ENCODE measurements at regions not wholly inside any gene's neighbourhood (a gene's known extent, or its start where the extent isn't known, plus 50 kb on each side); places are given as distances from the start of the nearest gene placed in this dataset.
"Not testable (repeated sequence)": the region's sequence is repeated elsewhere in the genome, so short reads cannot be mapped to it uniquely, and the experiment has no call there.

GRCh38 chr4:120005527-120005926, 61.1 kb downstream of the MAD2L1 start:
- Histone ChIP-seq H3K9me3 (ENCODE audit: low read length) (no peaks in the 10 kb centered on the region), H3K4me1 (ENCODE audit: insufficient read depth, low read length) (peaks cover 10% of the 10 kb centered on the region), H3K4me3 (ENCODE audit: low read depth in 1 of 2, low read length in 2 of 2) (no peak overlapping the region), H3K9ac (ENCODE audit: low read length) (no peak overlapping the region), H3K27me3 (ENCODE audit: control insufficient read depth in 1 of 2, insufficient read depth in 2 of 2, low read length in 2 of 2) (no peaks in the 10 kb centered on the region), H3K27ac (ENCODE audit: low read depth, low read length) (no peak overlapping the region), H3K36me3 (ENCODE audit: insufficient read depth, low read length) (no peaks in the 10 kb centered on the region)

GRCh38 chr4:120005076-120005475, 61.6 kb downstream of the MAD2L1 start:
- no peaks in the 10 kb centered on the region for H3K36me3 ChIP-seq (ENCODE audit: insufficient read depth, low read length)
- no peaks in the 10 kb centered on the region for H3K27me3 ChIP-seq (ENCODE audit: control insufficient read depth in 1 of 2, insufficient read depth in 2 of 2, low read length in 2 of 2)
- H3K4me1 ChIP-seq (ENCODE audit: insufficient read depth, low read length), result peaks cover 10% of the 10 kb centered on the region
- H3K9me3 ChIP-seq (ENCODE audit: low read length), result no peaks in the 10 kb centered on the region
- H3K4me3 ChIP-seq (ENCODE audit: low read depth in 1 of 2, low read length in 2 of 2), result no peak overlapping the region
- no peak overlapping the region for H3K9ac ChIP-seq (ENCODE audit: low read length)
- no peak overlapping the region for H3K27ac ChIP-seq (ENCODE audit: low read depth, low read length)

GRCh38 chr4:120004054-120004453, 62.6 kb downstream of the MAD2L1 start:
- Histone ChIP-seq H3K4me1 (ENCODE audit: insufficient read depth, low read length) (peaks cover 10% of the 10 kb centered on the region), H3K27ac (ENCODE audit: low read depth, low read length) (no peak overlapping the region), H3K9me3 (ENCODE audit: low read length) (no peaks in the 10 kb centered on the region), H3K4me3 (ENCODE audit: low read depth in 1 of 2, low read length in 2 of 2) (no peak overlapping the region), H3K36me3 (ENCODE audit: insufficient read depth, low read length) (no peaks in the 10 kb centered on the region), H3K27me3 (ENCODE audit: control insufficient read depth in 1 of 2, insufficient read depth in 2 of 2, low read length in 2 of 2) (no peaks in the 10 kb centered on the region), H3K9ac (ENCODE audit: low read length) (no peak overlapping the region)

GRCh38 chr4:120003193-120003592, 63.5 kb downstream of the MAD2L1 start:
- Histone ChIP-seq H3K36me3 (ENCODE audit: insufficient read depth, low read length) (no peaks in the 10 kb centered on the region), H3K9me3 (ENCODE audit: low read length) (no peaks in the 10 kb centered on the region), H3K9ac (ENCODE audit: low read length) (no peak overlapping the region), H3K27me3 (ENCODE audit: control insufficient read depth in 1 of 2, insufficient read depth in 2 of 2, low read length in 2 of 2) (no peaks in the 10 kb centered on the region), H3K4me1 (ENCODE audit: insufficient read depth, low read length) (peaks cover 10% of the 10 kb centered on the region), H3K4me3 (ENCODE audit: low read depth in 1 of 2, low read length in 2 of 2) (no peak overlapping the region), H3K27ac (ENCODE audit: low read depth, low read length) (no peak overlapping the region)

GRCh38 chr4:120001850-120002249, 64.8 kb downstream of the MAD2L1 start:
- Histone ChIP-seq H3K9ac (ENCODE audit: low read length) (no peak overlapping the region), H3K27ac (ENCODE audit: low read depth, low read length) (no peak overlapping the region), H3K9me3 (ENCODE audit: low read length) (no peaks in the 10 kb centered on the region), H3K36me3 (ENCODE audit: insufficient read depth, low read length) (no peaks in the 10 kb centered on the region), H3K4me1 (ENCODE audit: insufficient read depth, low read length) (peaks cover 1% of the 10 kb centered on the region), H3K27me3 (ENCODE audit: control insufficient read depth in 1 of 2, insufficient read depth in 2 of 2, low read length in 2 of 2) (no peaks in the 10 kb centered on the region), H3K4me3 (ENCODE audit: low read depth in 1 of 2, low read length in 2 of 2) (no peak overlapping the region)

GRCh38 chr4:120000591-120001296, 65.9 kb downstream of the MAD2L1 start:
- Histone ChIP-seq H3K4me3 (ENCODE audit: low read depth in 1 of 2, low read length in 2 of 2) (no peak overlapping the region), H3K27me3 (ENCODE audit: control insufficient read depth in 1 of 2, insufficient read depth in 2 of 2, low read length in 2 of 2) (no peaks in the 10 kb centered on the region), H3K4me1 (ENCODE audit: insufficient read depth, low read length) (no peaks in the 10 kb centered on the region), H3K27ac (ENCODE audit: low read depth, low read length) (no peak overlapping the region), H3K9me3 (ENCODE audit: low read length) (no peaks in the 10 kb centered on the region), H3K9ac (ENCODE audit: low read length) (no peak overlapping the region), H3K36me3 (ENCODE audit: insufficient read depth, low read length) (no peaks in the 10 kb centered on the region)

GRCh38 chr4:119996024-119996423, 70.6 kb downstream of the MAD2L1 start:
- not testable (repeated sequence) for H3K27me3 ChIP-seq (ENCODE audit: control insufficient read depth in 1 of 2, insufficient read depth in 2 of 2, low read length in 2 of 2); H3K27ac ChIP-seq (ENCODE audit: low read depth, low read length); H3K9ac ChIP-seq (ENCODE audit: low read length); H3K36me3 ChIP-seq (ENCODE audit: insufficient read depth, low read length); H3K4me3 ChIP-seq (ENCODE audit: low read depth in 1 of 2, low read length in 2 of 2); H3K9me3 ChIP-seq (ENCODE audit: low read length); H3K4me1 ChIP-seq (ENCODE audit: insufficient read depth, low read length)

- H3K9ac ChIP-seq (ENCODE audit: low read length), result no peak overlapping the region
- H3K36me3 ChIP-seq (ENCODE audit: insufficient read depth, low read length), result no peaks in the 10 kb centered on the region
- peak overlapping the region; percentile 31 for H3K27ac ChIP-seq (ENCODE audit: low read depth, low read length)
- H3K27me3 ChIP-seq (ENCODE audit: control insufficient read depth in 1 of 2, insufficient read depth in 2 of 2, low read length in 2 of 2), result no peaks in the 10 kb centered on the region
- H3K9me3 ChIP-seq (ENCODE audit: low read length), result no peaks in the 10 kb centered on the region
- H3K4me3 ChIP-seq (ENCODE audit: low read depth in 1 of 2, low read length in 2 of 2), result no peak overlapping the region
- H3K4me1 ChIP-seq (ENCODE audit: insufficient read depth, low read length), result no peaks in the 10 kb centered on the region
Observed at GRCh38 chr4:119984996-119985395, 81.7 kb downstream of the MAD2L1 start.

- H3K4me1 ChIP-seq (ENCODE audit: insufficient read depth, low read length), result peaks cover 9% of the 10 kb centered on the region
- no peak overlapping the region for H3K27ac ChIP-seq (ENCODE audit: low read depth, low read length)
- no peak overlapping the region for H3K9ac ChIP-seq (ENCODE audit: low read length)
- H3K36me3 ChIP-seq (ENCODE audit: insufficient read depth, low read length), result no peaks in the 10 kb centered on the region
- no peak overlapping the region for H3K4me3 ChIP-seq (ENCODE audit: low read depth in 1 of 2, low read length in 2 of 2)
- H3K27me3 ChIP-seq (ENCODE audit: control insufficient read depth in 1 of 2, insufficient read depth in 2 of 2, low read length in 2 of 2), result no peaks in the 10 kb centered on the region
- H3K9me3 ChIP-seq (ENCODE audit: low read length), result no peaks in the 10 kb centered on the region
Observed at GRCh38 chr4:119982756-119983155, 83.9 kb downstream of the MAD2L1 start.

GRCh38 chr4:119980456-119980855, 86.2 kb downstream of the MAD2L1 start:
- H3K36me3 ChIP-seq (ENCODE audit: insufficient read depth, low read length), result no peaks in the 10 kb centered on the region
- H3K9ac ChIP-seq (ENCODE audit: low read length), result no peak overlapping the region
- H3K27ac ChIP-seq (ENCODE audit: low read depth, low read length), result no peak overlapping the region
- peaks cover 22% of the 10 kb centered on the region for H3K4me1 ChIP-seq (ENCODE audit: insufficient read depth, low read length)
- no peaks in the 10 kb centered on the region for H3K27me3 ChIP-seq (ENCODE audit: control insufficient read depth in 1 of 2, insufficient read depth in 2 of 2, low read length in 2 of 2)
- H3K4me3 ChIP-seq (ENCODE audit: low read depth in 1 of 2, low read length in 2 of 2), result no peak overlapping the region
- no peaks in the 10 kb centered on the region for H3K9me3 ChIP-seq (ENCODE audit: low read length)

GRCh38 chr4:119977076-119977940, 89.3 kb downstream of the MAD2L1 start:
- H3K27ac ChIP-seq (ENCODE audit: low read depth, low read length), result peak overlapping the region; percentile 88
- H3K27me3 ChIP-seq (ENCODE audit: control insufficient read depth in 1 of 2, insufficient read depth in 2 of 2, low read length in 2 of 2), result no peaks in the 10 kb centered on the region
- no peaks in the 10 kb centered on the region for H3K36me3 ChIP-seq (ENCODE audit: insufficient read depth, low read length)
- no peak overlapping the region for H3K9ac ChIP-seq (ENCODE audit: low read length)
- H3K4me1 ChIP-seq (ENCODE audit: insufficient read depth, low read length), result peaks cover 24% of the 10 kb centered on the region
- H3K4me3 ChIP-seq (ENCODE audit: low read depth in 1 of 2, low read length in 2 of 2), result peak overlapping the region in 1 of 2 donors; percentile 9
- no peaks in the 10 kb centered on the region for H3K9me3 ChIP-seq (ENCODE audit: low read length)

All from muscle layer of colon (tissue), 2 donors.